Left lung (tissue), 4 donors: ENCODE measurements at regions not wholly inside any gene's neighbourhood (a gene's known extent, or its start where the extent isn't known, plus 50 kb on each side); places are given as distances from the start of the nearest gene placed in this dataset.

Experiments used
- ATAC-seq: fragments of 200-7000 bp; cut with Tn5 transposase; one replicate; pipeline ENCODE4 v1.9.1; 2020; ENCODE audit warnings: moderate library complexity
- DNase-seq, 4 donors: peaks; one replicate each; pipeline ENCODE4 v3.0.0-alpha.2; 2013 to 2020
- H3K27ac ChIP-seq, 2 donors: fragments of 200-600 bp; sonication (generic) in 1 of 2; one replicate each; pipeline versions ENCODE4 v1.5.0 to v1.8.0; 2020 to 2021
- H3K27me3 ChIP-seq, 2 donors: fragments of 200-600 bp; sonication (generic) in 1 of 2; one replicate each; pipeline versions ENCODE4 v1.5.0 to v1.8.0; 2020 to 2021
- H3K36me3 ChIP-seq, 2 donors: fragments of 200-600 bp; sonication (generic) in 1 of 2; one replicate each; pipeline versions ENCODE4 v1.5.0 to v1.8.0; 2020 to 2021
- H3K4me1 ChIP-seq, 2 donors: fragments of 200-600 bp; one replicate each; pipeline ENCODE4 v1.8.0; 2021
- H3K4me3 ChIP-seq, 2 donors: fragments of 200-600 bp; sonication (generic) in 1 of 2; one replicate each; pipeline versions ENCODE4 v1.5.0 to v1.8.0; 2020 to 2021; ENCODE audit warnings: mild to moderate bottlenecking in 1 of 2
- H3K9me3 ChIP-seq, 2 donors: fragments of 200-600 bp; sonication (generic) in 1 of 2; one replicate each; pipeline versions ENCODE4 v1.5.0 to v1.8.0; 2020 to 2021
- intact Hi-C, 2 donors: fragments of 100-400 bp; cut with DNase I; formaldehyde crosslinking; loops; one replicate each; pipeline versions ENCODE4 v1.11.2 to v1.14.2; 2022
- TF ChIP-seq, protein P1 (sequence below), 2 donors: fragments of 200-600 bp; sonication (generic) in 1 of 2; IDR thresholded peaks; one replicate each; pipeline versions ENCODE4 v1.5.0 to v1.8.0; 2021; ENCODE audit warnings: antibody characterized with exemption in 2 of 2
- donor health status: DM: no; HTN: yes; CAD: no.
- donor health status: DM: no; HTN: no; CAD: no.

DNA sequence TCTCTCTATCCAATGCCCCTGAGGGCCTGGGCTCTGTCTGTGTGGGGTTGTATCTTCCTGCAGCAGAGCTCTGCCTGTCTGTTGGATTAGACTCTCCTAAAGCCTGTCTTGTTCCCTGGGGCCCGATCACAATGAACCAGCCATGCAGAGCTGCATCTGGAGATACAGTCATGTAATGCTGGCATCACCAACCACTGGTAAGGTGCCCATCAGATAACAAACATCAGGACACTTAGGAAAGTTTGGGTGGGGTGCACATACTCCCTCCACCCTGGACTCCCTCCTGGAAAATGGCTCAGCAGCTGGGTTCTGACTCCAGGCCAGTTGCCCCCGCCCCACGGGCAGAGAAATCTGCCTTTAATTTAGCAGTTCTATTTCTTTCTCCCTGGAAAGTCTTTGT, 61.3 kb upstream of the BRD7 start:
- intact Hi-C loops = no loop called here
- ATAC-seq (no peak), DNase-seq (no peak)
- Histone ChIP-seq H3K36me3 (no peaks in the 10 kb centered on the region), H3K4me1 (no peaks in the 10 kb centered on the region), H3K27ac (no peak overlapping the region), H3K9me3 (no peaks in the 10 kb centered on the region), H3K27me3 (peaks cover 0 to 11% of the 10 kb centered on the region in 2 donors), H3K4me3 (no peak overlapping the region)
- TF ChIP-seq, protein P1, sequence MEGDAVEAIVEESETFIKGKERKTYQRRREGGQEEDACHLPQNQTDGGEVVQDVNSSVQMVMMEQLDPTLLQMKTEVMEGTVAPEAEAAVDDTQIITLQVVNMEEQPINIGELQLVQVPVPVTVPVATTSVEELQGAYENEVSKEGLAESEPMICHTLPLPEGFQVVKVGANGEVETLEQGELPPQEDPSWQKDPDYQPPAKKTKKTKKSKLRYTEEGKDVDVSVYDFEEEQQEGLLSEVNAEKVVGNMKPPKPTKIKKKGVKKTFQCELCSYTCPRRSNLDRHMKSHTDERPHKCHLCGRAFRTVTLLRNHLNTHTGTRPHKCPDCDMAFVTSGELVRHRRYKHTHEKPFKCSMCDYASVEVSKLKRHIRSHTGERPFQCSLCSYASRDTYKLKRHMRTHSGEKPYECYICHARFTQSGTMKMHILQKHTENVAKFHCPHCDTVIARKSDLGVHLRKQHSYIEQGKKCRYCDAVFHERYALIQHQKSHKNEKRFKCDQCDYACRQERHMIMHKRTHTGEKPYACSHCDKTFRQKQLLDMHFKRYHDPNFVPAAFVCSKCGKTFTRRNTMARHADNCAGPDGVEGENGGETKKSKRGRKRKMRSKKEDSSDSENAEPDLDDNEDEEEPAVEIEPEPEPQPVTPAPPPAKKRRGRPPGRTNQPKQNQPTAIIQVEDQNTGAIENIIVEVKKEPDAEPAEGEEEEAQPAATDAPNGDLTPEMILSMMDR (IDR thresholded peaks at IDR 0.05) = no peak

DNA sequence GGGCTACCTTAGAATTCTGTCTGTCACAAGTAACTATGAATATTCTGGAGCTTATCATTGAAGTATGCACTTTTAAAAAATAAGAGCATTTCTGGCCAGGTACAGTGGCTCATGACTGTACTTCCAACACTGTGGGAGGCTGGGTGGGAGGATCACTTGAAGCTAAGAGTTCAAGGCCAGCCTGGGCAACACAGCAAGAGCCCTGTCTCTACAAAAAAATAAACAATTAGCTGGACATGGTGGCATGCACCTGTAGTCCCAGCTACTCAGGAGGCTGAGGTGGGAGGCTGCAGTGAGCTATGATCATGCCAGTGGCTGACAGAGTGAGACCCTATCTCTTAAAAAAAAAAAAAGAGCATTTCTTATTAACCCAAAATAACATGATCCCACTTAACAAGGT, 60.0 kb upstream of the BRD7 start:
- ATAC-seq (no peak), DNase-seq (no peak)
- Histone ChIP-seq H3K9me3 (no peaks in the 10 kb centered on the region), H3K27ac (no peak overlapping the region), H3K27me3 (peaks cover 0 to 15% of the 10 kb centered on the region in 2 donors), H3K4me1 (no peaks in the 10 kb centered on the region), H3K4me3 (no peak overlapping the region), H3K36me3 (no peaks in the 10 kb centered on the region)
- TF ChIP-seq, protein P1 (IDR thresholded peaks at IDR 0.05) = no peak
- intact Hi-C loops = no loop called here

DNA sequence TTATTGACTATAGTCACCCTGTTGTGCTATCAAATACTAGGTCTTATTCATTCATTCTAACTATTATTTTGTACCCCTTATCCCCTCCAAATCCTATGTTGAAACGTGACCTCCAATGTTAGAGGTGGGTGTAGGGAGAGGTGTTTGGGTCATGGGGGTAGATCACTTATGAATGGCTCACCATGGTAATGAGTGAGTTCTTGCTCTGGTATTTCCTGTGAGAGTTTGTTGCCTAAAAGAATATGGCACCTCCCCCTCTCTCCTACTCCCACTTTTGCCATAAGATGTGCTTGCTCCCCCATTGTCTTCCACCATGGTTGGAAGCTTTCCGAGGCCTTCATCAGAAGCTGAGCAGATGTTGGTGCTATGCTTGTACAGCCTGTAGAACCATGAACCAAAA, 59.3 kb upstream of the BRD7 start:
- Histone ChIP-seq H3K36me3 (no peaks in the 10 kb centered on the region), H3K27ac (no peak overlapping the region), H3K4me1 (no peaks in the 10 kb centered on the region), H3K27me3 (peaks cover 0 to 22% of the 10 kb centered on the region in 2 donors), H3K9me3 (no peaks in the 10 kb centered on the region), H3K4me3 (no peak overlapping the region)
- DNase-seq (no peak), ATAC-seq (no peak)
- intact Hi-C loops = no loop called here
- TF ChIP-seq, protein P1 (IDR thresholded peaks at IDR 0.05) = no peak

DNA sequence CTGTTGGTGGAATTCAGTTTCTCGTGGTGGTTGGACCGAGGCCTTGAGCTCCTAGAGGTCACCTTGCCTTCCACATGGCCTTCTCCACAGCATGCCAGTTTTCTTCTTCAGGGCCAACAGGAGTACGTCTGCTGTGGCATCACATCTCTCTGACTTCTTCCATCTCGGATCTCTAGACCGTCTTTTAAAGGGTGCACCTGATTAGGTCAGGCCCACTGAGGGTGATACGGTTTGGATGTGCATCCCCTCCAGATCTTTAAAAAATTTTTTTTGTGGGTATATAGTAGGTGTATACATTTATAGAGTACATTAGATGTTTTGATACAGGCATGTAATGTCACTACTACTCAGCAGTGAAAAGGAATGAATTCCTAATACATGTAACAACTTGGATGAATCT, 58.3 kb upstream of the BRD7 start:
- intact Hi-C loops = no loop called here
- TF ChIP-seq, protein P1 (IDR thresholded peaks at IDR 0.05) = no peak
- no peaks in the 10 kb centered on the region for H3K4me1 ChIP-seq
- peaks cover 0 to 26% of the 10 kb centered on the region in 2 donors for H3K27me3 ChIP-seq
- DNase-seq (no peak), ATAC-seq (no peak)
- H3K27ac ChIP-seq = no peak overlapping the region
- no peaks in the 10 kb centered on the region for H3K36me3 ChIP-seq
- no peaks in the 10 kb centered on the region for H3K9me3 ChIP-seq
- no peak overlapping the region for H3K4me3 ChIP-seq

DNA sequence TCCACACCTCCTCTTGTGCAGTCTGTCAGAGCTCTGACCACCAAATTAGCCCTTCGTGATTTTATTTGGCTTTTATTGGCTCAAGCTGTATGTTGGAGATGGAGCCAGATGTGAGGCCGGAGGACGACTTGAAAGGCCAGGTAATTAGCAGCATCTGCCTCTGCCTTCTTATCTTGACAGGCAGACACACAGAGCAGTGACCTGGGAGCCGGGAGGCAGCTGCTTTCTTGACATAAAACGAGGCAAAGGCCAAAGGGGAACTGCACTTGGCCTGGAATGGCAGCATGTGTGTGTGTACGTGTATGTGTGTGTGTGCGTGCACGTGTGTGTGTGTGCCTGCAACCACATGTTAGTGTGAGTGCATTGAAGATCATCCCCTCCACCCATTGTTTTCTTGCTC, 56.9 kb upstream of the BRD7 start:
- H3K36me3 ChIP-seq = no peaks in the 10 kb centered on the region
- TF ChIP-seq, protein P1 (IDR thresholded peaks at IDR 0.05) = no peak
- no peak overlapping the region for H3K4me3 ChIP-seq
- DNase-seq (no peak), ATAC-seq (no peak)
- no peaks in the 10 kb centered on the region for H3K9me3 ChIP-seq
- intact Hi-C loops = no loop called here
- H3K4me1 ChIP-seq = no peaks in the 10 kb centered on the region
- peaks cover 0 to 26% of the 10 kb centered on the region in 2 donors for H3K27me3 ChIP-seq
- H3K27ac ChIP-seq = no peak overlapping the region
